H7 (cell line): ENCODE measurements at regions not wholly inside any gene's neighbourhood (a gene's known extent, or its start where the extent isn't known, plus 50 kb on each side); places are given as distances from the start of the nearest gene placed in this dataset.
"Not testable (repeated sequence)": the region's sequence is repeated elsewhere in the genome, so short reads cannot be mapped to it uniquely, and the experiment has no call there.

ENCODE experiments used
- DNase-seq: peaks from one replicate; pipeline ENCODE4 v3.0.0; 2012
- H3K27me3 ChIP-seq: 2 replicates; pipeline ENCODE4 v1.6.0; 2011; ENCODE audit warnings: mild to moderate bottlenecking, low read length; ENCODE audit not compliant: control insufficient read depth, insufficient read depth
- H3K36me3 ChIP-seq: replicated peaks from 2 replicates; pipeline ENCODE4 v1.5.1; 2011; ENCODE audit warnings: low read length; ENCODE audit not compliant: control insufficient read depth, insufficient read depth
- H3K4me3 ChIP-seq: 2 replicates; pipeline ENCODE4 v1.5.1; 2011; ENCODE audit warnings: low read depth, mild to moderate bottlenecking, control low read depth, low read length, moderate library complexity; ENCODE audit not compliant: insufficient read depth

GRCh38 chr17:71870546-71870862 lies 250.3 kb upstream of the SOX9 start:
- Histone ChIP-seq H3K27me3 (no peaks in the 10 kb centered on the region), H3K36me3 (no peaks in the 10 kb centered on the region), H3K4me3 (no peak overlapping the region)
- DNase-seq, result no peak

- Histone ChIP-seq H3K36me3 (no peaks in the 10 kb centered on the region), H3K27me3 (no peaks in the 10 kb centered on the region), H3K4me3 (no peak overlapping the region)
- DNase-seq, result no peak
Observed at GRCh38 chr17:71872843-71873485, 247.9 kb upstream of the SOX9 start.

GRCh38 chr17:71874773-71875172 lies 246.0 kb upstream of the SOX9 start:
- H3K27me3 ChIP-seq, H3K36me3 ChIP-seq, DNase-seq, H3K4me3 ChIP-seq: not testable (repeated sequence)

- Histone ChIP-seq H3K36me3 (no peaks in the 10 kb centered on the region), H3K27me3 (no peaks in the 10 kb centered on the region), H3K4me3 (no peak overlapping the region)
- DNase-seq, result no peak
Observed at GRCh38 chr17:71878271-71878670, 242.5 kb upstream of the SOX9 start.

GRCh38 chr17:71878998-71879397 lies 241.8 kb upstream of the SOX9 start:
- H3K36me3 ChIP-seq, result no peaks in the 10 kb centered on the region

GRCh38 chr17:71881041-71881440 lies 239.8 kb upstream of the SOX9 start:
- Histone ChIP-seq H3K4me3 (no peak overlapping the region), H3K36me3 (no peaks in the 10 kb centered on the region), H3K27me3 (no peaks in the 10 kb centered on the region)
- no peak for DNase-seq

More at GRCh38 chr17:71878998-71879397, 241.8 kb upstream of the SOX9 start:
- Histone ChIP-seq H3K27me3 (no peaks in the 10 kb centered on the region), H3K4me3 (no peak overlapping the region)
- DNase-seq, result no peak

GRCh38 chr17:71881581-71881980 lies 239.2 kb upstream of the SOX9 start:
- no peaks in the 10 kb centered on the region for H3K27me3 ChIP-seq
- DNase-seq, result no peak
- no peak overlapping the region for H3K4me3 ChIP-seq
- no peaks in the 10 kb centered on the region for H3K36me3 ChIP-seq

- no peak for DNase-seq
- no peaks in the 10 kb centered on the region for H3K36me3 ChIP-seq
- no peak overlapping the region for H3K4me3 ChIP-seq
- no peaks in the 10 kb centered on the region for H3K27me3 ChIP-seq
Observed at GRCh38 chr17:71883258-71883657, 237.6 kb upstream of the SOX9 start.

GRCh38 chr17:71883845-71884244 lies 237.0 kb upstream of the SOX9 start:
- no peaks in the 10 kb centered on the region for H3K27me3 ChIP-seq
- no peak overlapping the region for H3K4me3 ChIP-seq
- H3K36me3 ChIP-seq, result no peaks in the 10 kb centered on the region
- DNase-seq, result no peak

GRCh38 chr17:71885662-71886061 lies 235.2 kb upstream of the SOX9 start:
- no peaks in the 10 kb centered on the region for H3K36me3 ChIP-seq
- no peak for DNase-seq
- no peak overlapping the region for H3K4me3 ChIP-seq
- H3K27me3 ChIP-seq, result no peaks in the 10 kb centered on the region

- no peaks in the 10 kb centered on the region for H3K36me3 ChIP-seq
- no peak for DNase-seq
- no peak overlapping the region for H3K4me3 ChIP-seq
- no peaks in the 10 kb centered on the region for H3K27me3 ChIP-seq
Observed at GRCh38 chr17:71899317-71899716, 221.5 kb upstream of the SOX9 start.

- Histone ChIP-seq H3K4me3 (no peak overlapping the region), H3K36me3 (no peaks in the 10 kb centered on the region), H3K27me3 (no peaks in the 10 kb centered on the region)
- DNase-seq, result no peak
Observed at GRCh38 chr17:71900621-71901229, 220.1 kb upstream of the SOX9 start.

- no peak for DNase-seq
- Histone ChIP-seq H3K36me3 (no peaks in the 10 kb centered on the region), H3K4me3 (no peak overlapping the region), H3K27me3 (no peaks in the 10 kb centered on the region)
Observed at GRCh38 chr17:71902894-71903506, 217.8 kb upstream of the SOX9 start.

GRCh38 chr17:71905376-71906031 lies 215.3 kb upstream of the SOX9 start:
- no peaks in the 10 kb centered on the region for H3K27me3 ChIP-seq
- H3K36me3 ChIP-seq, result no peaks in the 10 kb centered on the region
- no peak overlapping the region for H3K4me3 ChIP-seq
- no peak for DNase-seq

GRCh38 chr17:71909155-71909554 lies 211.7 kb upstream of the SOX9 start:
- H3K27me3 ChIP-seq, result no peaks in the 10 kb centered on the region

More at GRCh38 chr17:71909155-71909554, 211.7 kb upstream of the SOX9 start:
- H3K36me3 ChIP-seq, result no peaks in the 10 kb centered on the region
- DNase-seq, result no peak
- no peak overlapping the region for H3K4me3 ChIP-seq
